ENCODE measurements at regions not wholly inside any gene's neighbourhood (a gene's known extent, or its start where the extent isn't known, plus 50 kb on each side); places are given as distances from the start of the nearest gene placed in this dataset.
"Not testable (repeated sequence)": the region's sequence is repeated elsewhere in the genome, so short reads cannot be mapped to it uniquely, and the experiment has no call there.

DNA sequence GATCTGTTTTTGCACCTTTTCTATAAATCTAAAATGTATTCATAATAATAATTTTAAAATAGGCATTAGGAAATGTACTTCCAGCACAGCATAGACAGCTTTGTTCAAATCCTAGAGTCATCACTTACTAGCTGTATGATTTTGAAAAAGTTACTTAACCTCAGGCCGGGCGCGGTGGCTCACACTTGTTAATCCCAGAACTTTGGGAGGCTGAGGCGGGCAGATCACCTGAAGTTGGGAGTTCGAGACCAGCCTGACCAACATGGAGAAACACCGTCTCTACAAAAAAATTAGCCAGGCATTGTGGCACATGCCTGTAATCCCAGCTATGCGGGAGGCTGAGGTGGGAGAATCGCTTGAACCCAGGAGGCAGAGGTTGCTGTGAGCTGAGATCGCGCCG, 161.7 kb upstream of the UBE2E3 start:
- not testable (repeated sequence) for H3K27me3 Mint-ChIP-seq; H3K4me1 Mint-ChIP-seq; H3K4me3 Mint-ChIP-seq; ATAC-seq (ENCODE audit: low read depth in 2 of 2); H3K27ac Mint-ChIP-seq; DNase-seq; H3K36me3 Mint-ChIP-seq
- H3K9me3 Mint-ChIP-seq = peaks cover 4 to 14% (median 13%) of the 10 kb centered on the region in 7 donors

DNA sequence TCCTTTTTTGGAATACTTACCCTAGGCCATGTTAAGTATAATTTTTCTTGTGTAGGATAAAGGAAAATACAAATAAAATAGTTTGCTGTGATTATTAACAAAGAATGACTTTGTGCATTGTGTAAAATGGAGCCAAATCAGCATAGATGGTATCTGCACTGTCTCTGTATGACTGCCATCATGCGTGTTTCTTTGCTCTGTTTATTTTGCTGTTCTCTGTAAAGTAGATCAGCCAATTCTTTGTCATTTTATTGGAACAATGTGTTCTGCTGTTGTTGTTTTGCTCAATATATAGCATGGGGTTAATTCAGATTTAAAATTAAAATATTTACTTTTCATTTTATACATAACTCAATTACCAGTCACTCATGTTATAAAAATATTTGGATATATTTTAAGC, 181.3 kb upstream of the UBE2E3 start:
- no peak overlapping the region for H3K27ac Mint-ChIP-seq
- H3K4me1 Mint-ChIP-seq = no peaks in the 10 kb centered on the region
- no peaks in the 10 kb centered on the region for H3K36me3 Mint-ChIP-seq
- ATAC-seq (ENCODE audit: low read depth in 2 of 2) (no peak), DNase-seq (no peak)
- H3K27me3 Mint-ChIP-seq = peaks cover 0 to 4% (median 0%) of the 10 kb centered on the region in 3 donors
- H3K4me3 Mint-ChIP-seq = no peak overlapping the region
- no peaks in the 10 kb centered on the region for H3K9me3 Mint-ChIP-seq

DNA sequence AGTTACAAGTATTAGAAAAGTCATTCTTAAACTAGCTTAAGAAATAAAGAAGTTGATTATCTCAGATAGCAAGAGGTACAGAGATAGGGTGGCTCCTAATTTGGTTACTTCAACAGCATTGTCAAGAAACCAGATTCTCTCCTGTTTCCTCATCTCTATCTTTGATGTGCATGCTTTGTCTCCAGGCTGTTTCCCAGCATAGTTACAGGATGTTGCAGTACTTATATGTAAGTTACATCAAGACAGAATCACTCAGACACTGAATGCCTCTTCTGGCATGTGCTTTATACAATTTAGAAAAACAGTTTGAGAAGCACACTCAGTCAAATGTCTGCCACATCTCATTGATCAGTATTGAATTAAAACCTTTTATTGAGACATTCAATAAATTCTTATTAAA, 189.5 kb upstream of the UBE2E3 start:
- H3K4me3 Mint-ChIP-seq = no peak overlapping the region
- peaks cover 0 to 11% (median 9%) of the 10 kb centered on the region in 3 donors for H3K27me3 Mint-ChIP-seq
- no peak for DNase-seq
- no peaks in the 10 kb centered on the region for H3K36me3 Mint-ChIP-seq
- H3K27ac Mint-ChIP-seq = no peak overlapping the region
- no peaks in the 10 kb centered on the region for H3K9me3 Mint-ChIP-seq
- no peaks in the 10 kb centered on the region for H3K4me1 Mint-ChIP-seq
- no peak for ATAC-seq (ENCODE audit: low read depth in 2 of 2)

DNA sequence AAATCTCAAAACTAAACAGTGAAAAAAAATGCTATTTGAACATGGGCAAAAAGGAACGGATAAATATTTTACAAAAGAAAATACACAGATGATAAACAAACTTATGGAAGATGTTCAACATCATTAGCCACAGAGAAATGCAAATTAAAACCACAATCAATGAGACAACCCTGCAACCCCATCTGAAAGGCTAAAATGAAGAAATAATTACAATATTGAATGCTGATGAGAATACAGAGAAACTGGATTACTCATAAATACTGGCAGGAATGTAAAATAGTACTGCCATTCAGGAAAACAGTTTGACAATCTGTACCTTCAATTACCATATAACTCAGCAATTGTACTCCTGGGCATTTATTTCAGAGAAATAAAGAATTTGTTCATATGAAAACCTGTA, 193.1 kb upstream of the UBE2E3 start:
- no peak overlapping the region for H3K27ac Mint-ChIP-seq
- DNase-seq (no peak), ATAC-seq (ENCODE audit: low read depth in 2 of 2) (no peak)
- H3K4me3 Mint-ChIP-seq = no peak overlapping the region
- H3K4me1 Mint-ChIP-seq = no peaks in the 10 kb centered on the region
- peaks cover 0 to 4% (median 0%) of the 10 kb centered on the region in 7 donors for H3K9me3 Mint-ChIP-seq
- no peaks in the 10 kb centered on the region for H3K36me3 Mint-ChIP-seq
- H3K27me3 Mint-ChIP-seq = peaks cover 0 to 11% (median 9%) of the 10 kb centered on the region in 3 donors

DNA sequence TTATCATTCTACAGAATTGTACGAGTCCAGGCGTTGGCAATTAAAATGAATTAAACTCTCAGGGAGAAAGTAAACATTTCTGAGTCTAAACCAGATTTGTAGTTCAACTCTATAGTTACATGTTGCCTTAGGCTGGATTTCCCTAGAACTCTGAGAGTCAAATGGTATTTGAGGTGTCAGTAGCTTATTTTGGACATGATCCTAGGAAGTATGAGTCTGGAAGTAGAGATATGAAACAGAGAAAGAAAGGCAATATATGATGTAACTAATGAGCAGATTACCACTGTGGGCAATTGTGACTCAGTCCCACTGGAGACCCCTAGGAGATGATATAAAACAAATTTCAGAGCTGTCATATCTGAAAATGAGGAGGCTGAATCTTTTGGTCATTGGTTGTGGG, 199.1 kb upstream of the UBE2E3 start:
- Mint-ChIP-seq H3K9me3 (peaks cover 0 to 4% (median 0%) of the 10 kb centered on the region in 7 donors), H3K4me3 (no peak overlapping the region), H3K4me1 (no peaks in the 10 kb centered on the region), H3K27ac (no peak overlapping the region), H3K27me3 (no peaks in the 10 kb centered on the region), H3K36me3 (no peaks in the 10 kb centered on the region)
- ATAC-seq (ENCODE audit: low read depth in 2 of 2) (no peak), DNase-seq (no peak)

DNA sequence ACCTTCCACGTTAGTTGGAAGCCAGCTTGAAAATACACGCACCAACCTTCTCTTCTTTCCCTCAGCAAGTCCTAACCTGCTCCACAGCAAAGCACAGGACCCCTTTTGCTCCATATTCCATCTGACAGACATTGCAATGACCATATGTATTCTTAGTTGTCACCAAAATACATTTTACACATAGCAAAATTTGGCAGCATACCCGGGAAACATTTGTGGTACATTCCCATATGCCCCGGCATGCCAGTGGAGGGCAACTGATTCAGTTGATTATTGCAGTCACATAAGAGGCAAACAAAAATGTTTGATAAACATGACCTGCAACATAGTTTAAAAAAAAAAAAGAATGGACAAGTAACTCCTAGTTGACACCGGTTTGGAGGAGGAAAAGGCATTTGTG, 202.1 kb upstream of the UBE2E3 start:
- Mint-ChIP-seq H3K27ac (no peak overlapping the region), H3K36me3 (no peaks in the 10 kb centered on the region), H3K4me3 (no peak overlapping the region), H3K9me3 (peaks cover 0 to 1% (median 0%) of the 10 kb centered on the region in 7 donors), H3K27me3 (no peaks in the 10 kb centered on the region), H3K4me1 (no peaks in the 10 kb centered on the region)
- DNase-seq (no peak), ATAC-seq (ENCODE audit: low read depth in 2 of 2) (no peak)

DNA sequence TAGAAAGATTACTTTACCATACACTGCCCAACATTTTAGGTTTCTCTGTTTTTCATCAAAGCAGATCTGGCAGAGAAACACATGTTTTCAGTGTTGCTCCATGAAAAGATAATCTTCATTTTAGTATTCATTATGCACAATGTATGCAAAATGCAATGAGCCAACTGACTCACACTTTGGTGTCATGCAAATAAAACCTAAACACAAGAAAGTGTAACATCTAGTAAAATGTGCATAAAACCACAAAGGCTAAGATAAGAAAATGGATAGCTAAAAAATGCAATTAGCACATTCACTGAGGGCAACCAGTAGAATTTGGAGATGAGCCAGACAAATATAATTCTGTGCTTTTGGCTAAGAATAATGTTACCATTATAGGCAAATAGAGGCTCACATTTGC, 203.5 kb upstream of the UBE2E3 start:
- Mint-ChIP-seq H3K27me3 (no peaks in the 10 kb centered on the region), H3K4me1 (no peaks in the 10 kb centered on the region), H3K27ac (no peak overlapping the region), H3K36me3 (no peaks in the 10 kb centered on the region), H3K9me3 (no peaks in the 10 kb centered on the region), H3K4me3 (no peak overlapping the region)
- ATAC-seq (ENCODE audit: low read depth in 2 of 2) = no peak
- no peak for DNase-seq

DNA sequence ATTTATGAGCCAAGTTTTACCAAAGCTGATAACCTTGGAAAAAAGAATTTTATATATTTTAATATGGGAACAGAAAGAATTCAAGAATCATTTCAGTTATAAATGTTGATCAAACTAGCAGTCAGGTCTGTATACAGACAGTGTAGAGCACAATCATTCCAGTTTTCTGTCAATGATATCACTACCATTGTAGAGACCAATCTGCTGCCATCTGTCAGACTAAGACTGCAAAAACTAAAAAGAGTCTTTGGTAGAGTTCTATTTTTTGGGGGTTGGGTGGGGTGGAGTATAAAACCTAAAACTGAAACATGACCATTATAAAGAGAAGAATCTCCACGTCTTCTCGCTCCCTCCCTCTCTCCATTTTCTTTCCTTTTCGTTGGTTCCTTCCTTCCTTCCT, 204.7 kb upstream of the UBE2E3 start:
- no peaks in the 10 kb centered on the region for H3K4me1 Mint-ChIP-seq
- no peaks in the 10 kb centered on the region for H3K36me3 Mint-ChIP-seq
- no peak overlapping the region for H3K27ac Mint-ChIP-seq
- no peaks in the 10 kb centered on the region for H3K27me3 Mint-ChIP-seq
- no peak for ATAC-seq (ENCODE audit: low read depth in 2 of 2)
- no peaks in the 10 kb centered on the region for H3K9me3 Mint-ChIP-seq
- H3K4me3 Mint-ChIP-seq = no peak overlapping the region
- no peak for DNase-seq

DNA sequence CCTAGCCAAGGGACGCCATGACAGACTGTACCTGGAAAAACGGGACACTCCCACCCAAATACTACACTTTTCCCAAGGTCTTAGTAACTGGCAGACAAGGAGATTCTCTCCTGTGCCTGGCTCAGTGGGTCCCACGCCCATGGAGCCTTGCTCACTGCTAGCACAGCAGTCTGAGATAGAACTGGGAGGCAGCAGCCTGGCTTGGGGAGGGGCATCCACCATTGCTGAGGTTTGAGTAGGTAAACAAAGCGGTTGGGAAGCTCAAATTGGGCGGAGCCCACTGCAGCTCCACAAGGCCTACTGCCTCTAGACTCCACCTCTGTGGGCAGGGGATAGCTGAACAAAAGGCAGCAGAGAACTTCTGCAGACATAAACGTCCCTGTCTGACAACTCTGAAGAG, 215.1 kb upstream of the UBE2E3 start:
- not testable (repeated sequence) for H3K9me3 Mint-ChIP-seq; DNase-seq; ATAC-seq (ENCODE audit: low read depth in 2 of 2); H3K4me3 Mint-ChIP-seq; H3K4me1 Mint-ChIP-seq; H3K27ac Mint-ChIP-seq; H3K36me3 Mint-ChIP-seq; H3K27me3 Mint-ChIP-seq

DNA sequence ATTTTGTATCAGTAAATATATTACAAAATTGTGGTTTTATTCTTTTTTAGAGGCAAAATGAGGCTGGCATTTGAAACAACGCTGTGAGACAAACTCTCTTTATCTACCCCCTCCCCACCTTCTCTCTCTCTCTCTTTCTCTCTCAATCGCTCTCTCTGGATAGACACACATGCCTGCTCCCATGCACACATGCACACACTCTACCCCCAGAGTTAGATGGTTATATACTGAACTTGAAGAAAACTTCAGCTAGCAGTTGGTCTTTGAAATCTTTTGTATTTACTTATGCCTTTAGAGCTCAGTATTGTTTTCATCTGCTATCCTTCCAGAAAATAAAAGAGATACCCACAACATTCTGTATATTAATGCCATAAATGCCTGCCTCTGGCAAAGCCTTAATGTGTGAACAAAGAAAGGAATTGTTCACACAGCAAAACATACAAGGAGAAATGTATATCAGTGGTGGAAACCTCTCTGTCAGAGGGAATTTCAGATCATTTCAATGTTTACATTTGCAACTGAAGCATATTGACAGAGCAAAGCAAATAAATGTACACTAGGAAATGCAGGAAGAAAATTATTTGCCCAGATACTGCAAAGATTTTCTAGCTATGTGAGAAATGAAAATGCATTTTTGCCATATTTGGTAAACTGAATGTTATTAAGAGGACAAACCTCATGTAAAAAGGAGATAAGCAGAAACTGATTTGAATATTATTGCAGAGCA, 217.0 kb upstream of the UBE2E3 start:
- Mint-ChIP-seq H3K27ac (no peak overlapping the region), H3K9me3 (peaks cover 0 to 3% (median 0%) of the 10 kb centered on the region in 7 donors), H3K4me3 (no peak overlapping the region), H3K4me1 (no peaks in the 10 kb centered on the region), H3K36me3 (no peaks in the 10 kb centered on the region), H3K27me3 (peaks cover 0 to 9% (median 0%) of the 10 kb centered on the region in 3 donors)
- ATAC-seq (ENCODE audit: low read depth in 2 of 2) (no peak), DNase-seq (no peak)

DNA sequence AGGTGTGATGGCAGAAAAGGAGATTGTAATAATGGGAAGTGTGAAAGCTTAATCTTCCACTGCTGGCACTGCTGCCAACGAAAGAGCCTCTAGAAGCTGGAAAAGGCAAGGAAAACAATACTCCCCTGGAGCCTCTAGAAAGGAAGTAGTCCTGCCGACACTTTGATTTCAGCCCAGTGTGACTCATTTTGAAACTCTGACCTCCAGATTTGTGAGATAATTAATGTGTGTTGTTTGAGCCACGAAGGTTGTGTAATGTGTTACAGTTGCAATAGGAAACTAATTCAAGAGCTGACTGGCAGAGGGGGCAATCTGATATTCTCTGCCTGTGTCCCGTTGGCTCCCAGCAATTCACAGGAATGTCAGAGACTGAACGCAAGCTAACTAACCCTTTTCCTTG, 219.2 kb upstream of the UBE2E3 start:
- Mint-ChIP-seq H3K4me1 (no peaks in the 10 kb centered on the region), H3K4me3 (no peak overlapping the region), H3K9me3 (no peaks in the 10 kb centered on the region), H3K27me3 (peaks cover 0 to 9% (median 0%) of the 10 kb centered on the region in 3 donors), H3K36me3 (no peaks in the 10 kb centered on the region), H3K27ac (no peak overlapping the region)
- ATAC-seq (ENCODE audit: low read depth in 2 of 2) (no peak), DNase-seq (no peak)

DNA sequence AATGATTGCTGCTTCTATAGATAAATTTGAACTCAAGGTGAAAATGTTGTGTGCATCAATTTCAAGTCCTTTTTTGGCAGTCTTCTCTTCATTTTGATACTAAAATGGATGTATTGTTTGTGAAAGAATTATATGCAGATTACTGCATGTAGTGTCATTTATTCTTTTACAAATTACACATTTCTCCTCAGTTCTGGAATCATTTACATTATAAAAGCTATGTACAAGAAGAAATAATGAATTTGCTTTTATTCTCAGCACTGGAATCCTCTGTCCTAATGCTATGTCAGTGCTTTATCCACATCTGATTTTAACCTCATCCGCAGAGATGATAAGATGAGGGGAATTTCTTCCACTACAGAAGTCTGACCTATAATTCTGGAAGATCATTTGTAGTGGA, 220.8 kb upstream of the UBE2E3 start:
- Mint-ChIP-seq H3K27ac (no peak overlapping the region), H3K36me3 (no peaks in the 10 kb centered on the region), H3K4me1 (no peaks in the 10 kb centered on the region), H3K9me3 (no peaks in the 10 kb centered on the region), H3K27me3 (peaks cover 0 to 9% (median 0%) of the 10 kb centered on the region in 3 donors), H3K4me3 (no peak overlapping the region)
- DNase-seq (no peak), ATAC-seq (ENCODE audit: low read depth in 2 of 2) (no peak)

DNA sequence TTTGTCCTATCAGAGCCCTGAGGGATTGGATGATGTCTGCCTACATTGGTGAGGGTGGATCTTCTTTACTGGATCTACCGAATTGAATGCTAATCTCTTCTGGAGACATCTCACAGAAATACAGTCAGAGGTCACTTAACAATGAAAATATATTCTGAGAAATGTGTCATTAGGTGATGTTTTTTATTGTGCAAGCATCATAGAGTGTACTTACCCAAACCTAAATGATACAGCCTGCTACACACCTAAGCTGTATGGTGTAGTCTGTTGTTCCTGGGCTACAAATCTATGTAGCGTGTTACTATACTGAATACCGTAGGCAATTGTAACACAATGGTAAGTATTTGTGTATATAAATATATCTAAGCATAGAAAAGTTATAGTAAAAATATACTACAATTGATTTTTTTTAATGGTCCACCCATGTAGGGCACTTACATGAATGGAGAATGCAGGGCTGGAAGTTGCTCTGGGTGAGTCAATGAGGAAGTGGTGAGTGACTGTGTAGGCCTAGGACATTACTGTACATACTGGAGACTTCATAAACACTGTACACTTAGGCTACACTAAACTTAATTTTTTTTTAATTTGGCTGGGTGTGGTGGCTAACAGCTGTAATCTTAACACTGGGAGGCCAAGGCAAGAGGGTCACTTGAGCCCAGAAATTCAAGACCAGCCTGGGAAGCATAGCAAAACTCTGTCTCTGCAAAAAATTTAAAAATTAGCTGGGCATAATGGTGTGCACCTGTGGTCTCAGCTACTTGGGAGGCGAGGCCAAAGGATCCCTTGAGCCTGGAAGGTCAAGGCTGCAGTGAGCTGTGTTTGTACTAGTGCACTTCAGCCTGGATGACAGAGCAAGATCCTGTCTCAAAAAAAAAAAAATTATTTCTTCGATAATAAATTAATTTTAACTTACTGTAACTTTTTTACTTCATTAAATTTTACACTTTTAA, 226.3 kb upstream of the UBE2E3 start:
- Mint-ChIP-seq H3K36me3 (no peaks in the 10 kb centered on the region), H3K4me3 (no peak overlapping the region), H3K4me1 (no peaks in the 10 kb centered on the region), H3K27ac (no peak overlapping the region), H3K27me3 (no peaks in the 10 kb centered on the region), H3K9me3 (no peaks in the 10 kb centered on the region)
- ATAC-seq (ENCODE audit: low read depth in 2 of 2) = no peak
- no peak for DNase-seq

DNA sequence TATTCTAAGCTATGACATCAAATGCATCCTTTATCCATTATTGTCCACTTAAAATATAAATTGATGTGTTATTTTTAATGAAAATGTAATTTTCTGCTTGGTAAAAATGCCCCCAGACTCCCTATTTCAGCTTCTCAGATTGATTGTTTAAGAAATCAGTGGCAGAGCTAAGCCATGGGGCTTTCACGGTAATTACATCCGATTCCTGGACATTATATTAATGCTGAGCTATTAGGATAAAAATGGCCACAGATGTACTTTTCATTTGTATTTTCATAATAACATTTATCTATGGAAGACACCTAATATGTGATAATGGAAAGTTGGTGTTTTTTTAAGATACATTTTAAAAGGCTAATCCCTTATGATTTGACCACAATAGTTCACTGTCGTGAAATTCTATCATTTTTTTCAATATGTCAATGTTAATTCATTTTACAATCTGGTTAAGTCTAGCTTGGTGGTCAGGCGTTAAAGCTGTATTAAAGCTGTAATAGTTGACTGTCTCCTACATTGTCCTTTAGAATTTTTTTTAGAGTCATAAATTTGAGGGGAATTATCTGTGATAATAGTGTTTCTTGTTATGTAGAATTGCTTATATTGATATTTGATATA, 229.0 kb upstream of the UBE2E3 start:
- Mint-ChIP-seq H3K4me3 (no peak overlapping the region), H3K27ac (no peak overlapping the region), H3K27me3 (no peaks in the 10 kb centered on the region), H3K36me3 (no peaks in the 10 kb centered on the region), H3K9me3 (peaks cover 0 to under 1% (median 0%) of the 10 kb centered on the region in 7 donors), H3K4me1 (no peaks in the 10 kb centered on the region)
- DNase-seq = no peak
- no peak for ATAC-seq (ENCODE audit: low read depth in 2 of 2)
